VCaP (cell line): ENCODE measurements at regions not wholly inside any gene's neighbourhood (a gene's known extent, or its start where the extent isn't known, plus 50 kb on each side); places are given as distances from the start of the nearest gene placed in this dataset.
"Not testable (repeated sequence)": the region's sequence is repeated elsewhere in the genome, so short reads cannot be mapped to it uniquely, and the experiment has no call there.

Source experiments
- H3K27ac ChIP-seq: fragments of 450-650 bp; 2 replicates; pipeline ENCODE4 v1.5.1; 2017
- CTCF ChIP-seq: fragments of 450-650 bp; conservative IDR thresholded peaks from 2 replicates; pipeline ENCODE4 v1.5.1; 2017; ENCODE audit warnings: mild to moderate bottlenecking, moderate library complexity

GRCh38 chr10:20372748-20373147, 524.4 kb downstream of the NEBL start:
- H3K27ac ChIP-seq, result no peak overlapping the region
- no peak for TF ChIP-seq CTCF

- H3K27ac ChIP-seq, result not testable (repeated sequence)
Measured at GRCh38 chr10:20370977-20371533, 526.1 kb downstream of the NEBL start.

GRCh38 chr10:20369863-20370736, 527.0 kb downstream of the NEBL start:
- TF ChIP-seq CTCF, result no peak
- H3K27ac ChIP-seq, result no peak overlapping the region

- no peak overlapping the region for H3K27ac ChIP-seq
- no peak for TF ChIP-seq CTCF
Measured at GRCh38 chr10:20363684-20364083, 533.4 kb downstream of the NEBL start.

GRCh38 chr10:20355915-20356314, 539.7 kb downstream of the PLXDC2 start:
- no peak overlapping the region for H3K27ac ChIP-seq
- no peak for TF ChIP-seq CTCF

GRCh38 chr10:20355011-20355410, 538.8 kb downstream of the PLXDC2 start:
- TF ChIP-seq CTCF, result no peak
- no peak overlapping the region for H3K27ac ChIP-seq

- no peak for TF ChIP-seq CTCF
- no peak overlapping the region for H3K27ac ChIP-seq
Measured at GRCh38 chr10:20354166-20354565, 537.9 kb downstream of the PLXDC2 start.

GRCh38 chr10:20350509-20350908, 534.3 kb downstream of the PLXDC2 start:
- no peak overlapping the region for H3K27ac ChIP-seq
- no peak for TF ChIP-seq CTCF
